Glomerular visceral epithelial cell (primary cell): ENCODE measurements at regions not wholly inside any gene's neighbourhood (a gene's known extent, or its start where the extent isn't known, plus 50 kb on each side); places are given as distances from the start of the nearest gene placed in this dataset.

Experiments used
- DNase-seq: peaks from one replicate; pipeline ENCODE4 v3.0.0-alpha.2; 2016; ENCODE audit errors: extremely low spot score

- no peak for DNase-seq
Measured at GRCh38 chr6:170116636-170117035, 174.2 kb downstream of the DLL1 start.

- DNase-seq, result no peak
Measured at GRCh38 chr6:170114956-170115855, 175.7 kb downstream of the DLL1 start.

- no peak for DNase-seq
Measured at GRCh38 chr6:170114187-170114945, 176.5 kb downstream of the DLL1 start.

- no peak for DNase-seq
Measured at GRCh38 chr6:170113141-170113540, 177.7 kb downstream of the DLL1 start.

GRCh38 chr6:170112583-170112860, 178.4 kb downstream of the DLL1 start:
- no peak for DNase-seq

- no peak for DNase-seq
Measured at GRCh38 chr6:170111816-170112582, 178.9 kb downstream of the DLL1 start.

- DNase-seq, result no peak
Measured at GRCh38 chr6:170111141-170111664, 179.7 kb downstream of the DLL1 start.

- no peak for DNase-seq
Measured at GRCh38 chr6:170110201-170111140, 180.4 kb downstream of the DLL1 start.

GRCh38 chr6:170108890-170109587, 181.8 kb downstream of the DLL1 start:
- DNase-seq, result no peak

- DNase-seq, result no peak
Measured at GRCh38 chr6:170108456-170108855, 182.4 kb downstream of the DLL1 start.

GRCh38 chr6:170107606-170108222, 183.2 kb downstream of the DLL1 start:
- no peak for DNase-seq

GRCh38 chr6:170106906-170107525, 183.9 kb downstream of the DLL1 start:
- DNase-seq, result no peak

- no peak for DNase-seq
Measured at GRCh38 chr6:170102582-170103481, 188.0 kb downstream of the DLL1 start.

- no peak for DNase-seq
Measured at GRCh38 chr6:170102038-170102437, 188.8 kb downstream of the DLL1 start.

- no peak for DNase-seq
Measured at GRCh38 chr6:170101281-170102035, 189.4 kb downstream of the DLL1 start.

- no peak for DNase-seq
Measured at GRCh38 chr6:170100046-170100445, 190.8 kb downstream of the DLL1 start.

- DNase-seq, result no peak
Measured at GRCh38 chr6:170099387-170099786, 191.5 kb downstream of the DLL1 start.
